HG03571 (cell line): ENCODE measurements at regions not wholly inside any gene's neighbourhood (a gene's known extent, or its start where the extent isn't known, plus 50 kb on each side); places are given as distances from the start of the nearest gene placed in this dataset.

Source experiments
- ATAC-seq: cut with Tn5 transposase; IDR thresholded peaks from one replicate; pipeline ENCODE4 v1.9.1; 2021; ENCODE audit not compliant: unreplicated experiment

GRCh38 chr10:3692387-3692999, 92.5 kb downstream of the KLF6 start:
- no peak for ATAC-seq

GRCh38 chr10:3691482-3691881, 93.5 kb downstream of the KLF6 start:
- ATAC-seq: no peak

- ATAC-seq: no peak
These were observed 95.0 kb downstream of the KLF6 start for GRCh38 chr10:3689871-3690510.

- no peak for ATAC-seq
These were observed 97.4 kb downstream of the KLF6 start for GRCh38 chr10:3687510-3688081.

GRCh38 chr10:3685384-3685783, 99.6 kb downstream of the KLF6 start:
- no peak for ATAC-seq

- ATAC-seq: no peak
These were observed 100.1 kb downstream of the KLF6 start for GRCh38 chr10:3684891-3685290.

GRCh38 chr10:3683560-3683959, 101.4 kb downstream of the KLF6 start:
- no peak for ATAC-seq

- ATAC-seq: no peak
These were observed 102.3 kb downstream of the KLF6 start for GRCh38 chr10:3682745-3683144.

GRCh38 chr10:3681642-3682554, 103.1 kb downstream of the KLF6 start:
- ATAC-seq: no peak

GRCh38 chr10:3679950-3680629, 104.9 kb downstream of the KLF6 start:
- ATAC-seq: no peak

GRCh38 chr10:3678629-3679227, 106.3 kb downstream of the KLF6 start:
- no peak for ATAC-seq

GRCh38 chr10:3676564-3676963, 108.4 kb downstream of the KLF6 start:
- no peak for ATAC-seq

- no peak for ATAC-seq
These were observed 112.8 kb downstream of the KLF6 start for GRCh38 chr10:3672220-3672619.

- ATAC-seq: no peak
These were observed 113.5 kb downstream of the KLF6 start for GRCh38 chr10:3671386-3671955.

GRCh38 chr10:3668966-3669330, 116.1 kb downstream of the KLF6 start:
- ATAC-seq: no peak

GRCh38 chr10:3668276-3668965, 116.6 kb downstream of the KLF6 start:
- no peak for ATAC-seq

- no peak for ATAC-seq
These were observed 118.3 kb downstream of the KLF6 start for GRCh38 chr10:3666525-3667302.

GRCh38 chr10:3665316-3665908, 119.6 kb downstream of the KLF6 start:
- no peak for ATAC-seq

GRCh38 chr10:3662775-3663174, 122.2 kb downstream of the KLF6 start:
- no peak for ATAC-seq
